Fibroblast of lung (primary cell): ENCODE measurements at regions not wholly inside any gene's neighbourhood (a gene's known extent, or its start where the extent isn't known, plus 50 kb on each side); places are given as distances from the start of the nearest gene placed in this dataset.

Source experiments
- DNase-seq, 2 donors: peaks; one replicate each; pipeline versions ENCODE4 v3.0.0 to v3.0.0-alpha.2; 2010; ENCODE audit warnings: low read depth in 2 of 2
- H2AFZ ChIP-seq: 2 replicates; pipeline ENCODE4 v1.5.1; 2012; ENCODE audit warnings: low read length, control low read depth, inconsistent platforms
- H3K27ac ChIP-seq: 2 replicates; pipeline ENCODE4 v1.5.1; 2011; ENCODE audit warnings: low read length, control low read depth; ENCODE audit not compliant: insufficient read depth
- H3K27me3 ChIP-seq: 2 replicates; pipeline ENCODE4 v1.5.1; 2011; ENCODE audit warnings: mild to moderate bottlenecking, low read length; ENCODE audit not compliant: control insufficient read depth, insufficient read depth
- H3K36me3 ChIP-seq: 2 replicates; pipeline ENCODE4 v1.5.1; 2011; ENCODE audit warnings: low read length; ENCODE audit not compliant: control insufficient read depth, insufficient read depth
- H3K4me1 ChIP-seq: 2 replicates; pipeline ENCODE4 v1.5.1; 2011; ENCODE audit warnings: low read length; ENCODE audit not compliant: control insufficient read depth, insufficient read depth; ENCODE audit errors: extremely low read depth
- H3K4me2 ChIP-seq: 2 replicates; pipeline ENCODE4 v1.5.1; 2011; ENCODE audit warnings: low read length, control low read depth; ENCODE audit not compliant: insufficient read depth; ENCODE audit errors: extremely low read depth
- H3K4me3 ChIP-seq, 4 experiments: fragments of 200-600 bp in 1 of 4; sonication (generic) in 1 of 4; replicated peaks in 1 of 4; 2 replicates each; pipeline ENCODE4 v1.5.1; 2011 to 2016; ENCODE audit warnings: low read length in 4 of 4, low read depth in 3 of 4, mild to moderate bottlenecking in 3 of 4, control low read depth in 2 of 4, inconsistent platforms in 1 of 4, mixed read lengths in 1 of 4; ENCODE audit not compliant: insufficient read depth in 1 of 4; ENCODE audit errors: control extremely low read depth in 1 of 4
- H3K79me2 ChIP-seq: 2 replicates; pipeline ENCODE4 v1.5.1; 2012; ENCODE audit warnings: mild to moderate bottlenecking, low read length, inconsistent platforms; ENCODE audit not compliant: control insufficient read depth, insufficient read depth
- H3K9ac ChIP-seq: 2 replicates; pipeline ENCODE4 v1.5.1; 2011; ENCODE audit warnings: mild to moderate bottlenecking, low read length, control low read depth; ENCODE audit not compliant: insufficient read depth
- H3K9me3 ChIP-seq: 2 replicates; pipeline ENCODE4 v1.5.1; 2012; ENCODE audit warnings: low read depth, low read length; ENCODE audit not compliant: control insufficient read depth, insufficient read depth
- H4K20me1 ChIP-seq: 2 replicates; pipeline ENCODE4 v1.5.1; 2011; ENCODE audit warnings: low read length; ENCODE audit not compliant: control insufficient read depth, insufficient read depth; ENCODE audit errors: extremely low read depth
- CTCF ChIP-seq, 2 donors: IDR thresholded peaks in 1 of 2; conservative IDR thresholded peaks in 1 of 2; 1 replicate in 1 of 2; 2 replicates in 1 of 2; pipeline ENCODE4 v1.5.1; 2011 to 2012; ENCODE audit warnings: low read length in 2 of 2, control low read depth in 1 of 2, inconsistent platforms in 1 of 2, low read depth in 1 of 2, mild to moderate bottlenecking in 1 of 2
- EZH2 ChIP-seq: IDR thresholded peaks from 2 replicates; pipeline ENCODE4 v1.5.1; 2012; ENCODE audit warnings: low read length, control low read depth, mild to moderate bottlenecking; ENCODE audit errors: missing control alignments

GRCh38 chr2:56540916-56541315 is 357.1 kb downstream of the CCDC85A start:
- no peak for TF ChIP-seq EZH2
- TF ChIP-seq CTCF (conservative IDR thresholded peaks at IDR 0.05 in 1 of 2, IDR thresholded peaks at IDR 0.05 in 1 of 2; ENCODE audit: low read depth in 1 of 2, low read length in 2 of 2) = no peak
- no peak overlapping the region for H3K9ac ChIP-seq
- no peaks in the 10 kb centered on the region for H3K4me1 ChIP-seq
- H3K27me3 ChIP-seq = no peaks in the 10 kb centered on the region
- H2AFZ ChIP-seq = no peak overlapping the region
- H3K4me2 ChIP-seq = no peak overlapping the region
- H3K36me3 ChIP-seq = no peaks in the 10 kb centered on the region
- no peak overlapping the region for H3K4me3 ChIP-seq
- H3K79me2 ChIP-seq = no peaks in the 10 kb centered on the region
- H4K20me1 ChIP-seq = no peaks in the 10 kb centered on the region
- DNase-seq = peak in 1 of 2 donors; percentile 25
- H3K9me3 ChIP-seq = no peaks in the 10 kb centered on the region
- H3K27ac ChIP-seq = no peak overlapping the region

- H3K27ac ChIP-seq = no peak overlapping the region
- DNase-seq = no peak
- H3K9ac ChIP-seq = no peak overlapping the region
- H3K79me2 ChIP-seq = no peaks in the 10 kb centered on the region
- TF ChIP-seq CTCF (conservative IDR thresholded peaks at IDR 0.05 in 1 of 2, IDR thresholded peaks at IDR 0.05 in 1 of 2; ENCODE audit: low read depth in 1 of 2, low read length in 2 of 2) (no peak), EZH2 (no peak)
- H3K36me3 ChIP-seq = no peaks in the 10 kb centered on the region
- H2AFZ ChIP-seq = no peak overlapping the region
- H3K9me3 ChIP-seq = no peaks in the 10 kb centered on the region
- H3K4me3 ChIP-seq = no peak overlapping the region
- no peak overlapping the region for H3K4me2 ChIP-seq
- no peaks in the 10 kb centered on the region for H3K4me1 ChIP-seq
- no peaks in the 10 kb centered on the region for H3K27me3 ChIP-seq
- no peaks in the 10 kb centered on the region for H4K20me1 ChIP-seq
Observed at GRCh38 chr2:56542213-56542612, 358.4 kb downstream of the CCDC85A start.

GRCh38 chr2:56565143-56565542 is 381.4 kb downstream of the CCDC85A start:
- Histone ChIP-seq H3K36me3 (no peaks in the 10 kb centered on the region), H3K9ac (no peak overlapping the region), H2AFZ (no peak overlapping the region), H3K27ac (no peak overlapping the region), H4K20me1 (no peaks in the 10 kb centered on the region), H3K4me3 (no peak overlapping the region), H3K79me2 (no peaks in the 10 kb centered on the region), H3K4me1 (no peaks in the 10 kb centered on the region), H3K4me2 (no peak overlapping the region), H3K9me3 (no peaks in the 10 kb centered on the region), H3K27me3 (no peaks in the 10 kb centered on the region)
- TF ChIP-seq CTCF (conservative IDR thresholded peaks at IDR 0.05 in 1 of 2, IDR thresholded peaks at IDR 0.05 in 1 of 2; ENCODE audit: low read depth in 1 of 2, low read length in 2 of 2) (no peak), EZH2 (no peak)
- DNase-seq = peak in 1 of 2 donors; percentile 20
